Right lobe of liver (tissue), 6 donors: ENCODE measurements at regions not wholly inside any gene's neighbourhood (a gene's known extent, or its start where the extent isn't known, plus 50 kb on each side); places are given as distances from the start of the nearest gene placed in this dataset.

Source experiments
- ATAC-seq, 4 donors: fragments of 200-7000 bp; cut with Tn5 transposase; one replicate each; pipeline ENCODE4 v1.9.1; 2020; ENCODE audit warnings: mild to moderate bottlenecking in 4 of 4, moderate library complexity in 4 of 4
- DNase-seq, 3 donors: peaks; one replicate each; pipeline ENCODE4 v3.0.0-alpha.2; 2020
- H3K27ac ChIP-seq, 3 donors: fragments of 200-600 bp; one replicate each; pipeline ENCODE4 v1.8.0; 2022
- H3K27me3 ChIP-seq, 2 donors: fragments of 200-600 bp; one replicate each; pipeline ENCODE4 v1.8.0; 2022
- H3K36me3 ChIP-seq, 4 donors: fragments of 200-600 bp; sonication (generic) in 1 of 4; one replicate each; pipeline versions ENCODE4 v1.5.1 to v1.8.0; 2017 to 2022; ENCODE audit warnings: control low read depth in 1 of 4
- H3K4me1 ChIP-seq, 4 donors: fragments of 200-600 bp; sonication (generic) in 1 of 4; one replicate each; pipeline versions ENCODE4 v1.5.1 to v1.8.0; 2017 to 2022; ENCODE audit warnings: control low read depth in 1 of 4
- H3K4me3 ChIP-seq, 3 donors: fragments of 200-600 bp; one replicate each; pipeline ENCODE4 v1.8.0; 2022
- H3K9me3 ChIP-seq, 4 donors: fragments of 200-600 bp; sonication (generic) in 1 of 4; one replicate each; pipeline versions ENCODE4 v1.5.1 to v1.8.0; 2017 to 2022; ENCODE audit warnings: control low read depth in 1 of 4
- CTCF ChIP-seq, 4 donors: fragments of 200-600 bp in 3 of 4; fragments of 450-650 bp in 1 of 4; IDR thresholded peaks; one replicate each; pipeline versions ENCODE4 v1.5.1 to v1.8.0; 2016 to 2022; ENCODE audit warnings: antibody characterized with exemption in 4 of 4, mild to moderate bottlenecking in 2 of 4
- POLR2A ChIP-seq: fragments of 450-650 bp; IDR thresholded peaks from one replicate; pipeline ENCODE4 v1.6.1; 2017; ENCODE audit warnings: antibody characterized with exemption, mild to moderate bottlenecking
- WGBS: methylation state at CpG from one replicate; pipeline ENCODE4 v1.1.6; 2018; ENCODE audit warnings: low coverage, low lambda C conversion rate; ENCODE audit not compliant: insufficient coverage; ENCODE audit errors: missing lambda C conversion rate; 5-methylcytosine and 5-hydroxymethylcytosine counted together
- intact Hi-C, 2 donors: fragments of 100-400 bp; cut with DNase I; formaldehyde crosslinking; loops; one replicate each; pipeline versions ENCODE4 v1.11.2 to v1.14.1; 2022
- donor health status: DM: no; HTN: yes; CAD: no.
- donor health status: DM: no; HTN: no; CAD: no.
- donor health status: DM: no; HTN: no; CAD: no.
- donor health status: DM: no; HTN: yes; CAD: no.
- donor health status: DM: no; HTN: yes; CAD: no.

- no peak for TF ChIP-seq CTCF (IDR thresholded peaks at IDR 0.05)
- Histone ChIP-seq H3K27me3 (no peaks in the 10 kb centered on the region), H3K27ac (no peak overlapping the region), H3K4me3 (no peak overlapping the region), H3K36me3 (no peaks in the 10 kb centered on the region), H3K4me1 (no peaks in the 10 kb centered on the region), H3K9me3 (no peaks in the 10 kb centered on the region)
- DNase-seq (no peak), ATAC-seq (no peak)
- WGBS = 74% methylated on average over 3 of the region's 3 CpGs
- intact Hi-C loops = no loop called here
Measured at GRCh38 chr6:14470671-14471070, 353.1 kb downstream of the CD83 start.

GRCh38 chr6:14472255-14472985 is 354.8 kb downstream of the CD83 start:
- Histone ChIP-seq H3K4me1 (no peaks in the 10 kb centered on the region), H3K36me3 (no peaks in the 10 kb centered on the region), H3K4me3 (no peak overlapping the region), H3K27ac (no peak overlapping the region), H3K27me3 (no peaks in the 10 kb centered on the region), H3K9me3 (no peaks in the 10 kb centered on the region)
- intact Hi-C loops = no loop called here
- no peak for DNase-seq
- 93% methylated on average over 2 of the region's 3 CpGs for WGBS
- TF ChIP-seq CTCF (IDR thresholded peaks at IDR 0.05) = no peak
- no peak for TF ChIP-seq POLR2A
- ATAC-seq = no peak

- Histone ChIP-seq H3K4me3 (no peak overlapping the region), H3K27ac (no peak overlapping the region), H3K4me1 (no peaks in the 10 kb centered on the region), H3K27me3 (no peaks in the 10 kb centered on the region), H3K9me3 (no peaks in the 10 kb centered on the region), H3K36me3 (no peaks in the 10 kb centered on the region)
- WGBS = 60% methylated on average over 9 of the region's 9 CpGs
- intact Hi-C loops = no loop called here
- ATAC-seq = no peak
- DNase-seq = no peak
- TF ChIP-seq CTCF (IDR thresholded peaks at IDR 0.05) (no peak), POLR2A (no peak)
Measured at GRCh38 chr6:14472986-14473337, 355.4 kb downstream of the CD83 start.

- Histone ChIP-seq H3K36me3 (no peaks in the 10 kb centered on the region), H3K27ac (no peak overlapping the region), H3K4me3 (no peak overlapping the region), H3K9me3 (no peaks in the 10 kb centered on the region), H3K27me3 (no peaks in the 10 kb centered on the region), H3K4me1 (no peaks in the 10 kb centered on the region)
- WGBS = 83% methylated on average over 1 of the region's 2 CpGs
- no peak for TF ChIP-seq CTCF (IDR thresholded peaks at IDR 0.05)
- TF ChIP-seq POLR2A = no peak
- intact Hi-C loops = no loop called here
- DNase-seq (no peak), ATAC-seq (no peak)
Measured at GRCh38 chr6:14474816-14475215, 357.2 kb downstream of the CD83 start.

GRCh38 chr6:14475306-14475705 is 357.7 kb downstream of the CD83 start:
- no peaks in the 10 kb centered on the region for H3K4me1 ChIP-seq
- intact Hi-C loops = no loop called here
- no peak for DNase-seq
- H3K9me3 ChIP-seq = no peaks in the 10 kb centered on the region
- TF ChIP-seq POLR2A (no peak), CTCF (IDR thresholded peaks at IDR 0.05) (no peak)
- H3K27me3 ChIP-seq = no peaks in the 10 kb centered on the region
- no peaks in the 10 kb centered on the region for H3K36me3 ChIP-seq
- ATAC-seq = no peak
- no peak overlapping the region for H3K27ac ChIP-seq
- WGBS = 79% methylated on average over 2 of the region's 2 CpGs
- no peak overlapping the region for H3K4me3 ChIP-seq
